PC-9 (cell line): ENCODE measurements at regions not wholly inside any gene's neighbourhood (a gene's known extent, or its start where the extent isn't known, plus 50 kb on each side); places are given as distances from the start of the nearest gene placed in this dataset.

Source experiments
- BruUV-seq: library from RNA; stranded (reverse); fragments of 400-500 nt; replicated peaks from 2 replicates; lab custom pipeline; 2021; lab: Mats Ljungman, UMichigan
- CTCF ChIA-PET: fragments of 300-600 bp; sonication (Branson Sonifier 250); formaldehyde crosslinking; loops from one replicate; lab custom pipeline; 2022; ENCODE audit warnings: antibody characterized with exemption; lab: Charles Lee
- POLR2A ChIA-PET: fragments of 300-600 bp; sonication (Branson Sonifier 250); formaldehyde crosslinking; loops from one replicate; lab custom pipeline; 2022; ENCODE audit warnings: antibody characterized with exemption; ENCODE audit not compliant: unreplicated experiment; lab: Charles Lee
- DNase-seq, 2 experiments: peaks; one replicate each; pipeline versions ENCODE4 v3.0.0 to v3.0.0-alpha.2; 2015 to 2022; ENCODE audit warnings: mixed read lengths in 1 of 2
- H2AFZ ChIP-seq: fragments of 200-600 bp; sonication (generic); 2 replicates; pipeline ENCODE4 v1.8.1; 2017; ENCODE audit warnings: antibody characterized with exemption
- H3F3A ChIP-seq: fragments of 200-600 bp; sonication (generic); 2 replicates; pipeline ENCODE4 v1.8.1; 2017; ENCODE audit warnings: antibody characterized with exemption, mild to moderate bottlenecking, low read depth; ENCODE audit not compliant: insufficient read depth
- H3K27ac ChIP-seq: fragments of 200-600 bp; sonication (generic); 2 replicates; pipeline ENCODE4 v1.6.1; 2016; ENCODE audit warnings: mixed run types
- H3K27me3 ChIP-seq: fragments of 200-600 bp; sonication (generic); 2 replicates; pipeline ENCODE4 v1.6.1; 2016; ENCODE audit warnings: low read depth, mixed run types; ENCODE audit not compliant: insufficient read depth
- H3K36me3 ChIP-seq: fragments of 200-600 bp; sonication (generic); 2 replicates; pipeline ENCODE4 v1.6.1; 2016; ENCODE audit warnings: low read depth, mixed run types
- H3K4me1 ChIP-seq: fragments of 200-600 bp; sonication (generic); replicated peaks from 2 replicates; pipeline ENCODE4 v1.6.1; 2016; ENCODE audit warnings: mixed run types; ENCODE audit not compliant: insufficient read depth
- H3K4me2 ChIP-seq: fragments of 200-600 bp; sonication (generic); 2 replicates; pipeline ENCODE4 v1.6.1; 2017; ENCODE audit warnings: mixed run types
- H3K4me3 ChIP-seq: fragments of 200-600 bp; sonication (generic); 2 replicates; pipeline ENCODE4 v1.6.1; 2016; ENCODE audit warnings: mixed run types
- H3K79me2 ChIP-seq: fragments of 200-600 bp; sonication (generic); 2 replicates; pipeline ENCODE4 v1.6.1; 2017; ENCODE audit warnings: low read depth, mixed run types
- H3K9me2 ChIP-seq: fragments of 200-600 bp; sonication (generic); 2 replicates; pipeline ENCODE4 v1.8.1; 2017; ENCODE audit warnings: mild to moderate bottlenecking; ENCODE audit not compliant: insufficient read depth
- H3K9me3 ChIP-seq: fragments of 200-600 bp; sonication (generic); 2 replicates; pipeline ENCODE4 v1.8.1; 2016; ENCODE audit warnings: low read depth; ENCODE audit not compliant: insufficient read depth
- H4K20me1 ChIP-seq: fragments of 200-600 bp; sonication (generic); 2 replicates; pipeline ENCODE4 v1.8.1; 2017; ENCODE audit not compliant: insufficient read depth
- CTCF ChIP-seq: fragments of 200-600 bp; sonication (generic); conservative IDR thresholded peaks from 2 replicates; pipeline ENCODE4 v1.6.1; 2017; ENCODE audit warnings: mixed run types, antibody characterized with exemption, mild to moderate bottlenecking, moderate library complexity
- EZH2 ChIP-seq: fragments of 200-600 bp; sonication (generic); IDR thresholded peaks from 2 replicates; pipeline ENCODE4 v1.8.0; 2017; ENCODE audit warnings: antibody characterized with exemption, low read depth
- intact Hi-C: fragments of 100-400 bp; cut with micrococcal nuclease; formaldehyde crosslinking; loops from one replicate; pipeline ENCODE4 v1.10.0; 2022; ENCODE audit not compliant: unreplicated experiment

- Histone ChIP-seq H3K4me3 (no peak overlapping the region), H3K9me2 (0 out of 2 replicates have a peak, but pooled peaks cover 6% of the 10 kb centered on the region), H3K27ac (no peak overlapping the region), H3K27me3 (no peaks in the 10 kb centered on the region), H3K79me2 (no peaks in the 10 kb centered on the region), H2AFZ (no peak overlapping the region), H3K9me3 (no peaks in the 10 kb centered on the region), H3K4me1 (no peaks in the 10 kb centered on the region), H3K36me3 (no peaks in the 10 kb centered on the region), H4K20me1 (no peaks in the 10 kb centered on the region), H3K4me2 (no peak overlapping the region), H3F3A (no peaks in the 10 kb centered on the region)
- DNase-seq = no peak
- ChIA-PET CTCF (no interaction called here), POLR2A (no interaction called here)
- intact Hi-C loops = no loop called here
- TF ChIP-seq EZH2 (no peak), CTCF (no peak)
- BruUV-seq = no TSS peak
Measured at GRCh38 chr4:63459329-63459728, 949.9 kb downstream of the TECRL start.

GRCh38 chr4:63458010-63458409 is 951.2 kb downstream of the TECRL start:
- Histone ChIP-seq H3K9me3 (no peaks in the 10 kb centered on the region), H3F3A (no peaks in the 10 kb centered on the region), H3K79me2 (no peaks in the 10 kb centered on the region), H3K27me3 (no peaks in the 10 kb centered on the region), H3K4me2 (no peak overlapping the region), H3K27ac (no peak overlapping the region), H2AFZ (no peak overlapping the region), H4K20me1 (no peaks in the 10 kb centered on the region), H3K36me3 (no peaks in the 10 kb centered on the region), H3K4me1 (no peaks in the 10 kb centered on the region), H3K9me2 (0 out of 2 replicates have a peak, but pooled peaks cover 6% of the 10 kb centered on the region), H3K4me3 (no peak overlapping the region)
- no peak for DNase-seq
- intact Hi-C loops = no loop called here
- ChIA-PET CTCF (no interaction called here), POLR2A (no interaction called here)
- no peak for TF ChIP-seq EZH2
- TF ChIP-seq CTCF = no peak
- no TSS peak for BruUV-seq

GRCh38 chr4:63440236-63440635 is 969.0 kb downstream of the TECRL start:
- no peak for DNase-seq
- intact Hi-C loops = no loop called here
- no peak overlapping the region for H2AFZ ChIP-seq
- ChIA-PET CTCF (no interaction called here), POLR2A (no interaction called here)
- no peaks in the 10 kb centered on the region for H3F3A ChIP-seq
- no peaks in the 10 kb centered on the region for H3K27me3 ChIP-seq
- no peaks in the 10 kb centered on the region for H3K4me1 ChIP-seq
- no peak overlapping the region for H3K4me2 ChIP-seq
- H3K9me3 ChIP-seq = no peaks in the 10 kb centered on the region
- H3K36me3 ChIP-seq = no peaks in the 10 kb centered on the region
- H3K27ac ChIP-seq = no peak overlapping the region
- BruUV-seq = no TSS peak
- no peaks in the 10 kb centered on the region for H3K9me2 ChIP-seq
- H3K79me2 ChIP-seq = no peaks in the 10 kb centered on the region
- no peak overlapping the region for H3K4me3 ChIP-seq
- TF ChIP-seq CTCF (no peak), EZH2 (no peak)
- no peaks in the 10 kb centered on the region for H4K20me1 ChIP-seq
